ENCODE measurements at regions not wholly inside any gene's neighbourhood (a gene's known extent, or its start where the extent isn't known, plus 50 kb on each side); places are given as distances from the start of the nearest gene placed in this dataset.

- no peaks in the 10 kb centered on the region for H3K23me2 ChIP-seq (ENCODE audit: insufficient read length, low read depth, low read length, poor library complexity, severe bottlenecking)
- no peak overlapping the region for H2AFZ ChIP-seq (ENCODE audit: low read length)
- no peak overlapping the region for H4K5ac ChIP-seq (ENCODE audit: insufficient read length, low read depth, low read length)
- no peaks in the 10 kb centered on the region for H3K79me2 ChIP-seq (ENCODE audit: insufficient read depth, low read length)
- H4K20me1 ChIP-seq (ENCODE audit: control insufficient read depth, insufficient read depth, insufficient read length) = no peaks in the 10 kb centered on the region
- H3K27me3 ChIP-seq (ENCODE audit: insufficient read depth, low read length) = no peaks in the 10 kb centered on the region
- no peak overlapping the region for H3K4me2 ChIP-seq (ENCODE audit: insufficient read depth, insufficient read length, low read length)
- H2AK5ac ChIP-seq (ENCODE audit: insufficient read length, low read length) = no peak overlapping the region
- Mint-ChIP-seq H3K36me3 (ENCODE audit: insufficient read depth in 1 of 3, low read depth in 3 of 3) (peaks cover 0 to 8% (median 2%) of the 10 kb centered on the region in 3 experiments; a peak in 3 of 7 replicates), H3K27ac (no peak overlapping the region), H3K9me3 (peaks cover 9 to 13% of the 10 kb centered on the region in 2 experiments), H3K27me3 (ENCODE audit: low read depth) (0 out of 2 replicates have a peak, but pooled peaks cover 2% of the 10 kb centered on the region), H3K4me3 (no peak overlapping the region), H3K4me1 (0 out of 4 replicates have a peak, but pooled peaks cover 0 to 3% of the 10 kb centered on the region in 2 experiments)
- no peak overlapping the region for H3K56ac ChIP-seq (ENCODE audit: insufficient read length, low read depth, low read length)
- TF ChIP-seq, protein P1, sequence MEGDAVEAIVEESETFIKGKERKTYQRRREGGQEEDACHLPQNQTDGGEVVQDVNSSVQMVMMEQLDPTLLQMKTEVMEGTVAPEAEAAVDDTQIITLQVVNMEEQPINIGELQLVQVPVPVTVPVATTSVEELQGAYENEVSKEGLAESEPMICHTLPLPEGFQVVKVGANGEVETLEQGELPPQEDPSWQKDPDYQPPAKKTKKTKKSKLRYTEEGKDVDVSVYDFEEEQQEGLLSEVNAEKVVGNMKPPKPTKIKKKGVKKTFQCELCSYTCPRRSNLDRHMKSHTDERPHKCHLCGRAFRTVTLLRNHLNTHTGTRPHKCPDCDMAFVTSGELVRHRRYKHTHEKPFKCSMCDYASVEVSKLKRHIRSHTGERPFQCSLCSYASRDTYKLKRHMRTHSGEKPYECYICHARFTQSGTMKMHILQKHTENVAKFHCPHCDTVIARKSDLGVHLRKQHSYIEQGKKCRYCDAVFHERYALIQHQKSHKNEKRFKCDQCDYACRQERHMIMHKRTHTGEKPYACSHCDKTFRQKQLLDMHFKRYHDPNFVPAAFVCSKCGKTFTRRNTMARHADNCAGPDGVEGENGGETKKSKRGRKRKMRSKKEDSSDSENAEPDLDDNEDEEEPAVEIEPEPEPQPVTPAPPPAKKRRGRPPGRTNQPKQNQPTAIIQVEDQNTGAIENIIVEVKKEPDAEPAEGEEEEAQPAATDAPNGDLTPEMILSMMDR (conservative IDR thresholded peaks at IDR 0.05) = no peak
- H2BK12ac ChIP-seq (ENCODE audit: insufficient read length, low read depth, low read length) = no peak overlapping the region
- H2BK20ac ChIP-seq (ENCODE audit: low read depth, low read length, poor library complexity, severe bottlenecking) = no peak overlapping the region
- no peak overlapping the region for H3T11ph ChIP-seq (ENCODE audit: low read length)
- H3K23ac ChIP-seq (ENCODE audit: insufficient read length, low read depth, low read length) = no peak overlapping the region
- H3K9ac ChIP-seq (ENCODE audit: extremely low read depth, insufficient read length, low read length) = no peak overlapping the region
- no peak overlapping the region for H3K27ac ChIP-seq (ENCODE audit: insufficient read length, low read depth, low read length)
- H3K18ac ChIP-seq (ENCODE audit: insufficient read length, low read depth, low read length) = no peak overlapping the region
- H4K8ac ChIP-seq (replicated peaks; ENCODE audit: insufficient read length, low read depth, low read length) = no peak overlapping the region
- no peak overlapping the region for H2BK15ac ChIP-seq (ENCODE audit: low read depth, low read length)
- H3K4me1 ChIP-seq (ENCODE audit: insufficient read depth, low read length) = no peaks in the 10 kb centered on the region
- H4K91ac ChIP-seq (ENCODE audit: insufficient read length, low read depth, low read length) = no peak overlapping the region
- no peak overlapping the region for H3K14ac ChIP-seq (ENCODE audit: insufficient read depth, low read length)
- no peaks in the 10 kb centered on the region for H3K9me3 ChIP-seq (ENCODE audit: control insufficient read depth, low read depth, low read length)
- H2BK120ac ChIP-seq (ENCODE audit: low read depth, low read length, poor library complexity, severe bottlenecking) = no peak overlapping the region
- DNase-seq = no peak
- H3K79me1 ChIP-seq (ENCODE audit: insufficient read depth, low read depth, low read length, poor library complexity, severe bottlenecking) = no peaks in the 10 kb centered on the region
- no peak overlapping the region for H2BK5ac ChIP-seq (ENCODE audit: insufficient read length, low read length)
- H3K4ac ChIP-seq (ENCODE audit: low read depth, low read length) = no peak overlapping the region
Measured at GRCh38 chr5:3994628-3995027, 399.0 kb downstream of the IRX1 start.

Data from H9 (cell line).